Heart left ventricle (tissue), 13 donors: ENCODE measurements at regions not wholly inside any gene's neighbourhood (a gene's known extent, or its start where the extent isn't known, plus 50 kb on each side); places are given as distances from the start of the nearest gene placed in this dataset.

Experiments
- CTCF ChIP-seq, 12 donors: fragments of 200-600 bp; sonication (generic) in 4 of 12; IDR thresholded peaks; one replicate each; pipeline versions ENCODE4 v1.5.0 to v1.8.0; 2018 to 2022; ENCODE audit warnings: antibody characterized with exemption in 12 of 12, mild to moderate bottlenecking in 5 of 12
- POLR2A ChIP-seq, 2 donors: fragments of 450-650 bp; IDR thresholded peaks; one replicate each; pipeline ENCODE4 v1.6.1; 2017; ENCODE audit warnings: antibody characterized with exemption in 2 of 2, mild to moderate bottlenecking in 2 of 2, moderate library complexity in 2 of 2
- donor health status: ischemic (EF 13 %, LVEDD 7.1; RV severe dilation, severe dysfunction).
- donor health status: DM: no; HTN: yes; CAD: no.
- donor health status: DM: no; HTN: no; CAD: no.
- donor health status: ischemic (EF 25% LVEDD 6.9; RV normal size, moderate dysfunction).
- donor health status: ischemic (EF 25% LVEDD 5.7; RV mildly dilated, moderate dysfunction).
- donor health status: ischemic (EF 35%, LVEDD 5.7; RV mildly dilated, moderate dysfunction).
- donor health status: nonischemic (EF 11% LVEDD 7.7; RV severe dilation, severe dysfunction).
- donor health status: DM: yes; HTN: yes; CAD: no.
- donor health status: PGD.
- donor health status: ischemic (EF 29% LVEDD 5.4; RV normal size, mild dysfunction).
- donor health status: nonischemic (EF 23%, LVEDD 6.1; RV moderate dilation, normal function).

DNA sequence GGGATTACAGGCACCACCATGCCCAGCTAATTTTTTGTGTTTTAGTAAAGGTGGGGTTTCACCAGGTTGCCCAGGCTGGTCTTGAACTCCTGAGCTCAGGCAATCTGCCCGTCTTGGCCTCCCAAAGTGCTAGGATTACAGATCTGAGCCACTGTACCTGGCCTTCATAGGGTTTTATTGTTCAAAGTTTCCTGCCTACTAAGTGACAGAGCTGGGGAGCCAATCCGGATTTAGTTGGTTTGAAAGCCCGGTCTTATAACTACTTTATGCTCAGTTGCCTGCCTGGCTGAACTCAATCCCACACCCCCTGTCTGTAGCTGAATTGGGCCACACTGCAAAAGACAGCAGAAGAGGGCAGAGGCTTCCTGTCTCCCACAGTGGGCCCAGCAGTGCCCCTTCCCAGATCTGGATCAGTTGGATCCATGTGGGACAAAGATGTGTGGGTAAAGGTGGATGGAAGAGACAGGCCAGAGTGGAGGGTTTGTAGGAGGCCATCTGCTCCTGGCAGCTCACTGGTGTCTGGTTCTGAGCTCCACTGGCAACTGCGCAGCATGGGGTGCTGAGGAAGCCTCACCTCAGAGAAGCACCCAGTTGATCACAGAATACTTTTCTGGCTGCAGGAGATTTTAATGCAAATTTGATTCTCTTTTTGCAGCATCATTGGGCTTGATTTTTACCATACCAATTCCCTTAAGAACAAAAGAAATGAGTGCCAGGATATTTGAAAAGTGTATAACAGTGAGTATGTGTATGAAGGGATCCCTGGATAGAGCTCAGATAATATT lies 144.9 kb downstream of the DDX1 start:
- TF ChIP-seq CTCF (IDR thresholded peaks at IDR 0.05) (no peak), POLR2A (IDR thresholded peaks at IDR 0.05) (no peak)
